Heart right ventricle (tissue), 16 donors: ENCODE measurements at regions not wholly inside any gene's neighbourhood (a gene's known extent, or its start where the extent isn't known, plus 50 kb on each side); places are given as distances from the start of the nearest gene placed in this dataset.
"Not testable (repeated sequence)": the region's sequence is repeated elsewhere in the genome, so short reads cannot be mapped to it uniquely, and the experiment has no call there.

Experiments used
- ATAC-seq, 8 donors: fragments of 200-7000 bp; cut with Tn5 transposase; one replicate each; pipeline ENCODE4 v1.9.1; 2020; ENCODE audit warnings: mild to moderate bottlenecking in 8 of 8, moderate library complexity in 8 of 8, moderate number of reproducible peaks in 1 of 8
- DNase-seq, 2 donors: peaks; one replicate each; pipeline ENCODE4 v3.0.0-alpha.2; 2020
- H3K27ac ChIP-seq, 10 donors: fragments of 200-600 bp; sonication (generic) in 2 of 10; one replicate each; pipeline versions ENCODE4 v1.5.0 to v1.8.0; 2020 to 2022; ENCODE audit warnings: mild to moderate bottlenecking in 3 of 10
- H3K27me3 ChIP-seq, 7 donors: fragments of 200-600 bp; one replicate each; pipeline ENCODE4 v1.8.0; 2021 to 2022; ENCODE audit warnings: mild to moderate bottlenecking in 2 of 7
- H3K36me3 ChIP-seq, 9 donors: fragments of 200-600 bp; sonication (generic) in 1 of 9; one replicate each; pipeline versions ENCODE4 v1.5.0 to v1.8.0; 2020 to 2022; ENCODE audit warnings: mild to moderate bottlenecking in 2 of 9
- H3K4me1 ChIP-seq, 9 donors: fragments of 200-600 bp; sonication (generic) in 1 of 9; one replicate each; pipeline versions ENCODE4 v1.5.0 to v1.8.0; 2020 to 2022; ENCODE audit warnings: mild to moderate bottlenecking in 4 of 9
- H3K4me3 ChIP-seq, 10 donors: fragments of 200-600 bp; sonication (generic) in 2 of 10; one replicate each; pipeline versions ENCODE4 v1.5.0 to v1.8.0; 2020 to 2022; ENCODE audit warnings: mild to moderate bottlenecking in 7 of 10, moderate library complexity in 2 of 10
- H3K9me3 ChIP-seq, 11 donors: fragments of 200-600 bp in 10 of 11; sonication (generic) in 2 of 11; one replicate each; pipeline versions ENCODE4 v1.5.0 to v1.8.0; 2013 to 2022; ENCODE audit warnings: mild to moderate bottlenecking in 2 of 11, control low read depth in 1 of 11, moderate library complexity in 1 of 11
- WGBS, 2 donors: extraction: QIAGEN DNeasy Blood & Tissue Kit; methylation state at CpG; one replicate each; pipeline ENCODE4 v1.1.7; 2013; ENCODE audit warnings: inconsistent platforms in 1 of 2; 5-methylcytosine and 5-hydroxymethylcytosine counted together
- intact Hi-C, 10 donors: fragments of 100-400 bp; cut with DNase I; formaldehyde crosslinking; loops; one replicate each; pipeline versions ENCODE4 v1.11.1 to v1.14.2; 2022
- TF ChIP-seq, protein P1 (sequence below), 9 donors: fragments of 200-600 bp; sonication (generic) in 2 of 9; IDR thresholded peaks; one replicate each; pipeline versions ENCODE4 v1.5.0 to v1.8.0; 2021 to 2022; ENCODE audit warnings: antibody characterized with exemption in 9 of 9, mild to moderate bottlenecking in 5 of 9, moderate library complexity in 1 of 9
- donor health status: Arrhythmogenic right ventricular cardiomyopathy.
- donor health status: ischemic (EF 13 %, LVEDD 7.1; RV severe dilation, severe dysfunction).
- donor health status: healthy with polysubstance abuse.
- donor health status: DM: no; HTN: yes; CAD: no.
- donor health status: DM: no; HTN: no; CAD: no.
- donor health status: ischemic (EF 25% LVEDD 6.9; RV normal size, moderate dysfunction).
- donor health status: ischemic (EF 25% LVEDD 5.7; RV mildly dilated, moderate dysfunction).
- donor health status: healthy.
- donor health status: DM: yes; HTN: yes; CAD: no.
- donor health status: Ischemic cardiomyopathy.
- donor health status: ischemic (EF 35%, LVEDD 5.7; RV mildly dilated, moderate dysfunction).
- donor health status: nonischemic (EF 11% LVEDD 7.7; RV severe dilation, severe dysfunction).
- donor health status: DM: yes; HTN: yes; CAD: no.
- donor health status: PGD.
- donor health status: ischemic (EF 29% LVEDD 5.4; RV normal size, mild dysfunction).
- donor health status: nonischemic (EF 23%, LVEDD 6.1; RV moderate dilation, normal function).

DNA sequence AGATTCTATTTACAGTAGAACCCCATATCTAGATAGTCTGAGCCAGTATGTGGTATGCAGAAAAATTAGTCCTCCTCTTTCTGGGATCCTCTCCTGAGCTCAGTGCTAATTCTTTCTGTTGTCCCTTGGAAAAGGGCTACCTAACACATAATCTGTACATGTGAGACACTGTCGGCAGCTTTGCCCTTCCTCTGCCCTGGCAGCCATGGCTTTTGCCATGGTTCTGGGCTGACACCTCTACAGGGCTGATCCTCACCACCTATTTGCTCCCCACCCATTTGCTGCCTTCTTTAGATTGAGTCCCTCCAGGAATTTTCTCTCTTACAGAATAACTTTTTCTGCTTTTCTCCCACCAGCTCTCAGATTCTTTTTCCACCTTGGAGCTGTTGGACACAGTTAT lies 64.7 kb upstream of the MAP9 start:
- Histone ChIP-seq H3K9me3 (no peaks in the 10 kb centered on the region), H3K4me1 (peaks cover 0 to 13% (median 0%) of the 10 kb centered on the region in 9 donors), H3K4me3 (peak overlapping the region in 1 of 10 donors; percentile 35), H3K27ac (peak overlapping the region in 3 of 10 donors; percentile 41 to 57 (median 56)), H3K27me3 (no peaks in the 10 kb centered on the region), H3K36me3 (no peaks in the 10 kb centered on the region)
- ATAC-seq (peak in 5 of 8 donors; percentile 11 to 50 (median 36)), DNase-seq (no peak)
- intact Hi-C loops, result loop anchor here in 9 of 10 donors (5.0 to 10.0 kb wide), 10 partner anchors 71 to 511 kb away; partner anchors contain the start of genes GUCY1A1 (in 5 of the 9) and CTSO (in 1 of the 9)
- TF ChIP-seq, protein P1, sequence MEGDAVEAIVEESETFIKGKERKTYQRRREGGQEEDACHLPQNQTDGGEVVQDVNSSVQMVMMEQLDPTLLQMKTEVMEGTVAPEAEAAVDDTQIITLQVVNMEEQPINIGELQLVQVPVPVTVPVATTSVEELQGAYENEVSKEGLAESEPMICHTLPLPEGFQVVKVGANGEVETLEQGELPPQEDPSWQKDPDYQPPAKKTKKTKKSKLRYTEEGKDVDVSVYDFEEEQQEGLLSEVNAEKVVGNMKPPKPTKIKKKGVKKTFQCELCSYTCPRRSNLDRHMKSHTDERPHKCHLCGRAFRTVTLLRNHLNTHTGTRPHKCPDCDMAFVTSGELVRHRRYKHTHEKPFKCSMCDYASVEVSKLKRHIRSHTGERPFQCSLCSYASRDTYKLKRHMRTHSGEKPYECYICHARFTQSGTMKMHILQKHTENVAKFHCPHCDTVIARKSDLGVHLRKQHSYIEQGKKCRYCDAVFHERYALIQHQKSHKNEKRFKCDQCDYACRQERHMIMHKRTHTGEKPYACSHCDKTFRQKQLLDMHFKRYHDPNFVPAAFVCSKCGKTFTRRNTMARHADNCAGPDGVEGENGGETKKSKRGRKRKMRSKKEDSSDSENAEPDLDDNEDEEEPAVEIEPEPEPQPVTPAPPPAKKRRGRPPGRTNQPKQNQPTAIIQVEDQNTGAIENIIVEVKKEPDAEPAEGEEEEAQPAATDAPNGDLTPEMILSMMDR (IDR thresholded peaks at IDR 0.05), result no peak
- 65 to 80% methylated on average over 1 of the region's 1 CpG for WGBS, 2 donors

DNA sequence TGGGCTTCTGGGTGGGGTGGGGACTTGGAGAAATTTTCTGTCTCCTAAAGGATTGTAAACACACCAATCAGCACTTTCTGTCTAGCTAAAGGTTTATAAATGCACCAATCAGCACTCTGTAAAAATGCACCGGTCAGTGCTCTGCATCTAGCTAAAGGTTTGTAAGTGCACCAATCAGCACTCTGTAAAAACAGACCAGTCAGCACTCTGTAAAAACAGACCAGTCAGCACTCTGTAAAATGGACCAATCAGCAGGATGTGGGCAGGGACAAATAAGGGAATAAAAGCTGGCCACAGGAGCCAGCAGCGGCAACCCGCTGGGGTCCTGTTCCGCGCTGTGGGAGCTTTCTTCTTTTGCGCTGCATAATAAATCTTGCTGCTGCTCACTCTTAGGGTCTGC lies 63.0 kb upstream of the MAP9 start:
- not testable (repeated sequence) for H3K4me3 ChIP-seq

DNA sequence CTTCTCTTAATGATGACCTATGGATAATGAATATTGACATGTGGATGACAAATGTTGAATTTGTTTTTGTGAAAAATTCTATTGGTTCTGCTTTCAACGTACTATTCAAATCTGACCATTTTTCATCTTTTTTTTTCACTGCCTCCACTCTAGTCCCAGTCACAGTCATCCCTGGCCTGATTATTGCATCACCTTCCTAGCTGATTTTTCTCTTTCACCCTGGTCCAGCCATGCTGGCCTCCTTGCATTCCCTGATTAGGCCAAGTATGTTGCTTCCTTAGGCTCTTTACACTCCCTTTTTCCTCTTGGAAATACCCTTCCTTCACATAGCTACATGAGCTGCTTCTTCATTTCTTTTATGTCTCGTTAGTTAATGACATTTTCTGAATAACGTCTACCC lies 58.1 kb upstream of the MAP9 start:
- Histone ChIP-seq H3K27me3 (no peaks in the 10 kb centered on the region), H3K4me3 (no peak overlapping the region), H3K36me3 (no peaks in the 10 kb centered on the region), H3K9me3 (no peaks in the 10 kb centered on the region), H3K4me1 (no peaks in the 10 kb centered on the region), H3K27ac (no peak overlapping the region)
- peak in 1 of 8 donors; percentile 38 for ATAC-seq
- TF ChIP-seq, protein P1 (IDR thresholded peaks at IDR 0.05), result no peak
- WGBS, 2 donors, result 84 to 89% methylated on average over 3 of the region's 3 CpGs
- no peak for DNase-seq
- intact Hi-C loops, result loop anchor here in 1 of 10 donors (5.0 kb wide), 1 partner anchor 242 kb away; no protein-coding TSS in a partner anchor

More for the DNA sequence above, 63.0 kb upstream of the MAP9 start:
- not testable (repeated sequence) for H3K36me3 ChIP-seq, DNase-seq, H3K9me3 ChIP-seq, H3K27ac ChIP-seq, ATAC-seq, H3K27me3 ChIP-seq
- H3K4me1 ChIP-seq, result peaks cover 0 to 13% (median 0%) of the 10 kb centered on the region in 9 donors
- intact Hi-C loops, result loop anchor here in 9 of 10 donors (5.0 to 10.0 kb wide), 10 partner anchors 73 to 513 kb away; partner anchors contain the start of genes GUCY1A1 (in 5 of the 9) and CTSO (in 1 of the 9)
- WGBS, 2 donors, result 95 to 98% methylated on average over 6 of the region's 6 CpGs

DNA sequence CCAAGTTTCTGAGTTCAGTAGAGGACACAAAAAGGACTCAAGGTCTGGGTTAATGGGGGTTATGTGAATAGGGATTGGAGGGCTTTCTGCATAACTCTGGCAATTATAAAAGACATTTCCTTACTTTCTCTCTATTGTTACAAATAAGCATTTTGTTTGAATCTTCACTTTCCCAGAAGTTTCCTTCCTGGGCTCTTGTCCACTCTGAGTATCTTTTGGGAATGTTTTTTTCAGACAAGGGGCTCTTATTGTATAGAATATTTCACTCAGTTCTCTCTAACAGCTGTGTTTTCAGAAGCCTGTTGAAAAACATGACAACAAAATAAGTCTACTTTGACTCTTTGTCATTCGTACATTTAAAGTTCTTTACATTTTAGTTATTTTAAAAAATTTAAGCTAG lies 57.6 kb upstream of the MAP9 start:
- Histone ChIP-seq H3K9me3 (no peaks in the 10 kb centered on the region), H3K36me3 (no peaks in the 10 kb centered on the region), H3K27me3 (no peaks in the 10 kb centered on the region), H3K27ac (no peak overlapping the region), H3K4me3 (no peak overlapping the region), H3K4me1 (no peaks in the 10 kb centered on the region)
- intact Hi-C loops, result loop anchor here in 1 of 10 donors (5.0 kb wide), 1 partner anchor 243 kb away; no protein-coding TSS in a partner anchor
- DNase-seq (no peak), ATAC-seq (no peak)
- TF ChIP-seq, protein P1 (IDR thresholded peaks at IDR 0.05), result no peak
- WGBS, 2 donors, result 74% methylated on average over 1 of the region's 1 CpG
